ENCODE measurements at regions not wholly inside any gene's neighbourhood (a gene's known extent, or its start where the extent isn't known, plus 50 kb on each side); places are given as distances from the start of the nearest gene placed in this dataset.

GRCh38 chr3:104755791-104756190 lies 610.9 kb upstream of the ALCAM start:
- Histone ChIP-seq H3K4me3 (ENCODE audit: low read length) (no peak overlapping the region), H3K4me1 (ENCODE audit: control insufficient read depth, insufficient read depth, low read length) (no peaks in the 10 kb centered on the region), H3K36me3 (ENCODE audit: control insufficient read depth, insufficient read depth, low read length) (no peaks in the 10 kb centered on the region), H3K9me3 (ENCODE audit: control insufficient read depth, insufficient read depth, low read length) (no peaks in the 10 kb centered on the region), H3K27me3 (ENCODE audit: control insufficient read depth, insufficient read depth, low read length) (no peaks in the 10 kb centered on the region), H3K27ac (ENCODE audit: low read length) (no peak overlapping the region)
- DNase-seq (no peak), ATAC-seq (no peak)
- no peaks in the 10 kb centered on the region for H3K27me3 Mint-ChIP-seq (ENCODE audit: low read depth in 2 of 2)
- intact Hi-C loops (cut with micrococcal nuclease): no loop called here
- H3K36me3 Mint-ChIP-seq: no peaks in the 10 kb centered on the region
- no peak overlapping the region for H3K27ac Mint-ChIP-seq
- no peak for TF ChIP-seq CTCF (IDR thresholded peaks at IDR 0.05)
- 100% methylated on average over 1 of the region's 1 CpG for WGBS (ENCODE audit: insufficient coverage)
- H3K4me3 Mint-ChIP-seq: no peak overlapping the region
- H3K9me3 Mint-ChIP-seq: peaks cover 15 to 17% of the 10 kb centered on the region in 2 donors
- H3K4me1 Mint-ChIP-seq: no peaks in the 10 kb centered on the region

- Histone ChIP-seq H3K4me1 (ENCODE audit: control insufficient read depth, insufficient read depth, low read length) (no peaks in the 10 kb centered on the region), H3K27me3 (ENCODE audit: control insufficient read depth, insufficient read depth, low read length) (no peaks in the 10 kb centered on the region), H3K27ac (ENCODE audit: low read length) (no peak overlapping the region), H3K36me3 (ENCODE audit: control insufficient read depth, insufficient read depth, low read length) (no peaks in the 10 kb centered on the region), H3K4me3 (ENCODE audit: low read length) (no peak overlapping the region), H3K9me3 (ENCODE audit: control insufficient read depth, insufficient read depth, low read length) (no peaks in the 10 kb centered on the region)
- no peak for TF ChIP-seq CTCF (IDR thresholded peaks at IDR 0.05)
- Mint-ChIP-seq H3K36me3 (no peaks in the 10 kb centered on the region), H3K9me3 (peaks cover 0 to 5% of the 10 kb centered on the region in 2 donors), H3K27me3 (ENCODE audit: low read depth in 2 of 2) (no peaks in the 10 kb centered on the region), H3K4me1 (no peaks in the 10 kb centered on the region), H3K4me3 (no peak overlapping the region), H3K27ac (no peak overlapping the region)
- no peak for ATAC-seq
- intact Hi-C loops (cut with micrococcal nuclease): no loop called here
- DNase-seq: no peak
These were observed 603.7 kb upstream of the ALCAM start for GRCh38 chr3:104763007-104763406.

GRCh38 chr3:104764496-104764895 lies 602.2 kb upstream of the ALCAM start:
- 87% methylated on average over 2 of the region's 4 CpGs for WGBS (ENCODE audit: insufficient coverage)
- H3K27me3 ChIP-seq (ENCODE audit: control insufficient read depth, insufficient read depth, low read length): no peaks in the 10 kb centered on the region
- H3K9me3 ChIP-seq (ENCODE audit: control insufficient read depth, insufficient read depth, low read length): no peaks in the 10 kb centered on the region
- ATAC-seq: no peak
- no peak overlapping the region for H3K27ac ChIP-seq (ENCODE audit: low read length)
- no peak overlapping the region for H3K4me3 Mint-ChIP-seq
- no peak for DNase-seq
- H3K9me3 Mint-ChIP-seq: peaks cover 0 to 5% of the 10 kb centered on the region in 2 donors
- intact Hi-C loops (cut with micrococcal nuclease): no loop called here
- H3K36me3 ChIP-seq (ENCODE audit: control insufficient read depth, insufficient read depth, low read length): no peaks in the 10 kb centered on the region
- no peak for TF ChIP-seq CTCF (IDR thresholded peaks at IDR 0.05)
- H3K4me1 ChIP-seq (ENCODE audit: control insufficient read depth, insufficient read depth, low read length): no peaks in the 10 kb centered on the region
- H3K36me3 Mint-ChIP-seq: no peaks in the 10 kb centered on the region
- H3K4me3 ChIP-seq (ENCODE audit: low read length): no peak overlapping the region
- H3K27ac Mint-ChIP-seq: no peak overlapping the region
- H3K27me3 Mint-ChIP-seq (ENCODE audit: low read depth in 2 of 2): no peaks in the 10 kb centered on the region
- no peaks in the 10 kb centered on the region for H3K4me1 Mint-ChIP-seq

GRCh38 chr3:104768886-104769285 lies 597.8 kb upstream of the ALCAM start:
- no peak for TF ChIP-seq CTCF (IDR thresholded peaks at IDR 0.05)
- Histone ChIP-seq H3K27me3 (ENCODE audit: control insufficient read depth, insufficient read depth, low read length) (no peaks in the 10 kb centered on the region), H3K36me3 (ENCODE audit: control insufficient read depth, insufficient read depth, low read length) (no peaks in the 10 kb centered on the region), H3K27ac (ENCODE audit: low read length) (no peak overlapping the region), H3K4me1 (ENCODE audit: control insufficient read depth, insufficient read depth, low read length) (no peaks in the 10 kb centered on the region), H3K9me3 (ENCODE audit: control insufficient read depth, insufficient read depth, low read length) (no peaks in the 10 kb centered on the region), H3K4me3 (ENCODE audit: low read length) (no peak overlapping the region)
- Mint-ChIP-seq H3K4me1 (no peaks in the 10 kb centered on the region), H3K27ac (no peak overlapping the region), H3K27me3 (ENCODE audit: low read depth in 2 of 2) (no peaks in the 10 kb centered on the region), H3K9me3 (peaks cover 0 to 4% of the 10 kb centered on the region in 2 donors), H3K4me3 (no peak overlapping the region), H3K36me3 (no peaks in the 10 kb centered on the region)
- 86% methylated on average over 1 of the region's 3 CpGs for WGBS (ENCODE audit: insufficient coverage)
- intact Hi-C loops (cut with micrococcal nuclease): no loop called here
- ATAC-seq: no peak
- no peak for DNase-seq
